ENCODE measurements at regions not wholly inside any gene's neighbourhood (a gene's known extent, or its start where the extent isn't known, plus 50 kb on each side); places are given as distances from the start of the nearest gene placed in this dataset.

DNA sequence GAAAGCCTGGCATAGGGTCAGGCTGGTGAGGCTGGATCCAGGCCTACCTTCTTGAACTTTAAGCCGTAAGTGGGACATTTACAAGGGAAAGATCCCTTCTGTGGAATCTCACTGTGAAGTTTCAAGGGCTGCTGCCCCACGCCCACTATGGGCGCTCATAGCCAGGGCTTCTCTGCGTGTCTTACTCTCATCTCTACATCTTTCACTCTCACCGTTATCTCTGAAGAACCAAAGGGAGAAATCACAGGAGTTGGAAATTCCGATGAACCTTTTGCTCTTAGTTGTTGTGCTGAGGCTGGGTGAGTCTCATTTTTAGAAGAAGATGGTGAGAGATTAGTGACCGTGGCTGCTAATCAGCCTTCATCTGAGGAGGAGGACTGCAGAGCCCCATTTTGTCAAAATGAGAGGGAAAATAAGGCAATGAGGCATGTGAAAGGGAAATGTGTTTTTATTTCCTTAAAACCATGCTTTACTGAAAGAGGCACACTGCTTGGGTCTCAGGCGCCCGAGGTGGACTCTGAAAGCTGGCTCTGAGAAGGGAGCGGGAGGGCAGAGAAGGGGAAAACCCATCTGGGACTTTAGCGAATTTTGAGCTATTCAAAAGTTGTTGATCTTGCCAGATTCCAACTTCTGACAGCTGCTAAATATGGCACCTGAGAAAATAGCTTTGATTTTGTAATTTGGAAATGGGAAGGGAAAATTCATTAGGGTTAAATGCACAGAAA is 301.5 kb downstream of the CLIC5 start:
- no peak for DNase-seq (ENCODE audit: low read depth in 1 of 2, low spot score in 1 of 2)
